GM21515 (cell line): ENCODE measurements at regions not wholly inside any gene's neighbourhood (a gene's known extent, or its start where the extent isn't known, plus 50 kb on each side); places are given as distances from the start of the nearest gene placed in this dataset.

Experiments used
- ATAC-seq: cut with Tn5 transposase; IDR thresholded peaks from one replicate; pipeline ENCODE4 v1.9.1; 2021; ENCODE audit not compliant: unreplicated experiment

GRCh38 chr12:45548426-45548825, 181.1 kb upstream of the ARID2 start:
- no peak for ATAC-seq

GRCh38 chr12:45549337-45549902, 180.1 kb upstream of the ARID2 start:
- no peak for ATAC-seq

DNA sequence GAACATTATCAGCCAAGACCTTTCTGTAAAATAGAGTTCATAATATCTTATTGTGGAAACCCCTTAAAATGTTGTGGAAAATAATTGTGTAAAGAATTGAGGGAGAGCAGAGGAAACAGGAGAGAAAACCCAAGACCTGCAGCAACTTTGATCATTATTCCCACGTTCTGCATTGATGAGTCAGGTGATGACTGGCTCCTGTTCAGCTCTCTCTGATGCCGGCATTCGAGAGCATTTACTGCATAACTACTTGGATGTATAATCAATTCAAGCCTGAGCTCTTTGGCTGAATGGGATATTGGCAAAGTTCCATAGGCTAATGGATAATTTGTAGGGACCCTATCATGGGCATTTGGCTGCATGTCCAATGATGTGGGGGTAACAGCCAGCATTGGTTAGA, 176.3 kb upstream of the ARID2 start:
- no peak for ATAC-seq

GRCh38 chr12:45557016-45557415, 172.5 kb upstream of the ARID2 start:
- ATAC-seq: no peak

GRCh38 chr12:45558353-45558752, 171.2 kb upstream of the ARID2 start:
- ATAC-seq: no peak

DNA sequence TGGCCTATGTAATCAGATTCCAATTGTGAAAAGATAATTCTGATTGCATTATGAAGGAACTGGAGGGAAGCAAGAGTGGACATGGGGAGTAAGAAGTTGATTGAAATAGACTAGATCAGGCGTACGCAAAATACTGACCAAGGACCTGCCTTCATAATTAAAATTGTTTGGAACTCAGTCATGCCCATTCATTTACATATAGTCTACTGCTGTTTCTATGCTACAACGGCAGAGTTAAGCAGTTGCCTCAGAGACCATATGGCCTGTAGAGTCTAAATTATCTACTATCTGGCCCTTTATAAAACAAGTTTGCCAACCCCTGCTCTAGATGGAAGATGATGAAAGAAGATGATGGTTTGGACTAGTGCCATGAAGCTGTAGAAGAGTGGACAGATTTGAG, 170.0 kb upstream of the ARID2 start:
- ATAC-seq: no peak

GRCh38 chr12:45560689-45561088, 168.8 kb upstream of the ARID2 start:
- no peak for ATAC-seq

DNA sequence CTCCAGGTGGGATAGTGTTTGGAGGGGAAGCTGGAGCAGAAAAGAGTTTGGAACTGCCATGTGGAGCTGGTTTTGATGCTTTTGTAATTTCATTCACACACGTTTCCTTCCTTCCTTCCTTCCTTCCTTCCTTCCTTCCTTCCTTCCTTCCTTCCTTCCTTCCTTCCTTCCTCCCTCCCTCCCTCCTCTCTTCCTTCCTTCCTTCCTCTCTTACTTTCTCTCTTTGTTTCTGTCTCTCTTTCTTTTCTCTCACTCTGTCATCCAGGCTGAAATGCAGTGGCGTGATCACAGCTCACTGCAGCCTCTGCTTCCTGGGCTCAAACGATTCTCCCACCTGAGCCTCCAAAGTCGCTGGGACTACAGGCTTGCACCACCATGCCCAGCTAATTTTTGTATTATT, 168.0 kb upstream of the ARID2 start:
- no peak for ATAC-seq

GRCh38 chr12:45565590-45565989, 163.9 kb upstream of the ARID2 start:
- no peak for ATAC-seq

DNA sequence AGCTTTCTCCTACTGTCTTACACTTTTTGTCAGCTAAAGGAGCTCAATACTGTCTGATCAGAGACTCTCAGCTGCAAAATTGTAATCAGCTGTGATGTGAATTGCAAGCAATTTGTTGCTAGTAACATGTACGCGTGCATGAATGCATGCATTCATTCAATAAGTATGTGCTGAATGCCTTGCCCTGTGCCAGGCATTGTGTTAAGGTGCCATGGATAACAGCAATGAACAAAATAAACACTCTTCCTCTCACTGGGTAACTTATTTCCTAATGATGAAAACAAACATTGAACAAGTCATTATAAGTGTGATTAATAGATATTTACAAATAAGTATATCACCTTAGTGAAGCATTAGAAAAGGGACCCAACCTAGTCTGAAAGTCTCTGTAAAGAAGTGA, 163.2 kb upstream of the ARID2 start:
- no peak for ATAC-seq

DNA sequence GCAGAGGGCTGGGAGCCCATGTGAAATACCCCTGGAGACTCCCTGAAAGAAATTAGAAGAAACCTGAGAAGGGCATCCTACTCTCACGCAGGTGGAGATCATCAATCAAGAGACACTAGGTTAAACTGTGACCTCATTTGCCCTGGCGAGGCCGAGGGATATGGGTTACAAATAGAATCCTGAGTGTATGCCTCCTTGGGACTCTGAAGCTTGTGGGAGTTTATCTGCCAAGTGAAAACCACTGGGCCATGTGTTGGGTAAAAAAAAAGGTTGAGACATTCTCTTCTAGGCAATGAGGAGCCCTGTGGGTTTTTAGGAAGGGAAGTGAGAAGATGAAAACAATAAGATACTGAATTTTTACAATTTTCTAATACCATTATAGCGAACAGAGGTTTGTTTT, 160.7 kb upstream of the ARID2 start:
- ATAC-seq: no peak

GRCh38 chr12:45570501-45570900, 159.0 kb upstream of the ARID2 start:
- ATAC-seq: no peak

GRCh38 chr12:45572114-45572513, 157.4 kb upstream of the ARID2 start:
- ATAC-seq: no peak

GRCh38 chr12:45575417-45575816, 154.1 kb upstream of the ARID2 start:
- peak; percentile 19 for ATAC-seq

DNA sequence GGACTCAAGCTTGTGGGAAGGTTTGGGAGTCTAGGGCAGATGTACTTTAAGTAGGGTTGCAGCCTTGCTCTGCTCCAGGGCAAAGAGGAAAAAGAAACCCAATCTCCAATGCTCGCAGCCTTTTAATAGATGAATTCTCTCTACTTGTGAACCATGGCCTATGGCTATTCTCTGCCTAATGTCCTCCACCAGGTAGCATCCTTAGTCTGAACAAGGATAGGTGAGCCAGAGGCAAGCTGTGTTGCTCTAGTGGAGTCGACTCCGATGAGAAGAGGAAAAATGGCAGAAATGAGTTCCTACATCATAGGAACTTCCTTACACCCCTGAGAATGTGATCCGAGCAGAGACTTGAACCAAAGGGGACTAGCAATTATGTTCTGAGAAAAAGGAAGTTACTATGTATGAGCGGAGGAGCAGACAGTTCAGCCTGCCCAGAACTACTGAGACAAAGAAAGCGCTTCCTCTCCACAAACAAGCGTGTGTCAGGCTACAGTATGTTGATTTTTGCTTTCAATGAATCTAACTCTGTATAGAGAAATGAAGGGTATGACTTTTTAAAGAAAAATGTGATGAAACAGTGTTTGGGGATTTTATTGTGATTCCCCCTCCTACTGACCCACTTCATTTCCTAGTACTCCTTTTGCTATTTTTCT, 153.6 kb upstream of the ARID2 start:
- peak; percentile 70 for ATAC-seq

GRCh38 chr12:45577844-45578399, 151.6 kb upstream of the ARID2 start:
- ATAC-seq: peak; percentile 4

DNA sequence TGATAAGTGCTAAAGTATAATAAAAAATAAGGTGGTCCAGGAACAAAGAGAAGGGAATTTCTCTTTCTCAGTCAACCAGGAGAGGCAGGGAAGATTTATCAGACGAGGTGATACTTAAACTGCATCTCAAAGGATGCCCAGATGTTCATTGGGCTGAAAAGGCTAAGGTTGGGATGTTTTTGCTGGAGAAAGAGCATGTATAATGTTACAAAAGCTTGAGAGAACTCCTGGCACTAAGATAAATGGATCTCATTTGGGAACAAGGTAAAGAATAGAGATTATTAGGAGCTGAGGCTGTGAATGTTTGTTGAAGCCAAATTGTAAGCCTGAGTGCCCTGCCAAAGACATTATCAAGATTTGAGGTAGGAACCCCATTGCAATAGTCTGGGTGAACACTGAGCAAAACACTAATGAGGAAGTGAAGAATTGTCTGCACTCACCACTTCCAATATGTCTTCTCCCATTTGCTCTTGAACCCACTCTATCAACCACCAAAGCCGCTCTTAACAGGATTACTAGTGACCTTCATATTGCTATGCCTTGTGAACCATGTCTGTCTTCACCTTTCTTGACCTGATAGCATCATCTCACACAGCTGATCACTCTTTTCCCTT, 149.0 kb upstream of the ARID2 start:
- ATAC-seq: no peak

DNA sequence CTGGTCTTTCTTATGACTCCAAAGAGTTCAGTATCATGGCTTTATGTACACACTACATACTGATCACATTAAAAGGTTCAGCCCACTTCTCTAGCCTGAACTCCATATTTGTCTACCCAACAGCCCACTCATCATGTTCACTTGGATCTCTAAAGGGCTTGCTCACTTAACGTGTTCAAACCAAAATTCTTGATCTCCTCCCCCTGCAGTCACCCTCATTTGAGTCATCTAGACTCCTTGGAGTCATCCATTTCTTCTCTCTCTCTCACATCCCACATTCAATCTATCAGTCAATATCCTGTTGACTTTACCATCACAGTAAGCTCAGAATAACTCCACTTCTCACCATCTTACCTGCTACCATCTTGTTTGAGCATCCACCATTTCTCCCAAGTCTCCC, 148.4 kb upstream of the ARID2 start:
- no peak for ATAC-seq

DNA sequence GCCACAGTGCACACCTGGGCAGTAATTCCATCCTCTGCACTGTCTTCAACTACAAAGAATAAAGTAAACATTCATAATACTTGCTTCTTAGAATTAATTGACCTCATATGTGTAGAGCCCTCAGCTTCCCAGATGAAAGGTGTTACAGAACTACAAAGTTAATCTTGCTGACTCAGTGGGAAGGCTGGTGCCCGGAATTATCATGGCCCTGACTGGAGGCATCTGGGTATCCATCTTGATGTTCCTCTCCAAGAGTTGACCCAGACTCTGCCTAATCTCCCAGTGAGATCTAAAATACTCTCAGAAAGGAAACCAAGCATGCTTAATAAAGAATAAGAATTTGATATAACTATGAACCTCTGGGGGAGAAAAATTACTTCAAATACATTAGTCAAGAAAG, 147.0 kb upstream of the ARID2 start:
- ATAC-seq: no peak

DNA sequence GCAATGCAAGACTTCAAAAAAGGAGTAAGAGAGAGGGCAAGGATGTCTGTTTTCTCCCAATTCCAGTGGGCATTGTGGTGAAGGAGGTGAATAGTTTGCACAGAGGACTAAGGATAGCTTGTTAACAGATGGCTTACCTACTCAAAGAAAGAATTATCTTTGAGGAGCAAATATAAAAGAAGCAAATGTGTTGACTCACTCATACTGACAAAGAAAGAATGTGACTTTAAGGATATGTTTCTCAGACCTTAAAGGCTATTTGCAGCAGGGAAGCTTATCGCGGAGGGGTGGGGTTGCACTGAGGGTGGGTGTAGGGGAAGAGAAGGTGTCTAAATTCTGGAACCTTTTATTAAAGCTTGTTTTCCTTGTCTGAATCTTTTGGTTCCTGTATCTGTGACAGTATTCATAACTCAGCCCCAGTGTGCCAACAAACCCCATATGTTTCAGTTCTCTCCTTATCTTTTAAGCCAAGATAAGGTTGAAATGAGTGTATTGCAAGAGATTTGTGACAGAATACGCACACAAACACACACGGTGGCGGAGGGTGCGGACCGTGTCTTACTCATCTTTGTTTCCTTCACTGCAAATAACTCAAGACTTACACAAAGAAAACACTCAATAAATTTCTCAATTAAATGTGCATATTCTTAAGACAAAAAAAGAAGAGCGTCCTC, 146.4 kb upstream of the ARID2 start:
- no peak for ATAC-seq

DNA sequence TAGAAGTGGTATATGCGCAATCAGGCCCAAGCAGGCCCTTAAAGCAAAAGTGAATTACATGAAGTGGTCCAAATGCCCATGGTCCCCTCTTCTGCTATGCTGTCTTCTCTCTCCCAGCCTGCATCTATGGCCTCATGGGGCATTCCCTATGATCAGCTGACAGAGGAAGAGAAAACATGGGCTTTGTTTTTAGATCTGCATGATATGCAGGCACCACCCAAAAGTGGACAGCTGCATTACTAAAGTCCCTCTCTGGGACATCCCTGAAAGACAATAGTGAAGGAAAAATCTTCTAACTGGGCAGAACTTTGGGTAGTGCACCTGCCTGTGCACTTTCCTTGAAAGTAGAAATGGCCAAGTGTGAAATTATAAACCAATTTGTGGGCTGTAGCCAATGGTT, 145.2 kb upstream of the ARID2 start:
- ATAC-seq: no peak
